ENCODE measurements at regions not wholly inside any gene's neighbourhood (a gene's known extent, or its start where the extent isn't known, plus 50 kb on each side); places are given as distances from the start of the nearest gene placed in this dataset.

- in situ Hi-C loops (cut with MboI; ENCODE audit: low pct_unique_long_range_greater_than_20kb in 2 of 9, low sequenced_read_pairs in 9 of 9, unreplicated experiment in 9 of 9) = no loop called here
Measured at GRCh38 chr3:102132370-102132769, 283.1 kb downstream of the NFKBIZ start.

DNA sequence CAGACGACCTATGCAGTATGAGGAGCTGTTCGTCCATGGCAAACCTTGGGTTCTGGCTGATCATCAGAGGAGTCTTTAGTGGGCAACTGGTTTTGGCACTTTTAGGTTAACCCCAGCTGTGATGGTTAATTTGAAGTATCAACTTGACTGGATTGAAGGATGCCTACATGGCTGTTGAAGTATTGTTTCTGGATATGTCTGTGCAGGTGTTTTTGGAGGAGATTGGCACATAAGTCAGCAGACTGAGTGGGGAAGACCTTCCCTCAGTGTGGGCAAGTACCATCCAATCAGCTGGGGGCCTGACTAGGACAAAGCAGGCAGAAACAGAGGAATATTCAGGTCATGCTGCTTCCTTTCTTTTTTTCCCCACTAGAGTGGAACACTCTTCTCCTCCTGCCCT lies 284.1 kb downstream of the NFKBIZ start:
- WGBS, 10 experiments = 67 to 100% (median 72%) methylated on average over 2 of the region's 2 CpGs; no CpG with 5 or more reads in 6 of the 10 experiments
- H3K27ac ChIP-seq = no peak overlapping the region
- H3K4me3 ChIP-seq = no peak overlapping the region
- in situ Hi-C loops (cut with MboI; ENCODE audit: low pct_unique_long_range_greater_than_20kb in 2 of 9, low sequenced_read_pairs in 9 of 9, unreplicated experiment in 9 of 9) = no loop called here
- no peaks in the 10 kb centered on the region for H3K4me1 ChIP-seq (replicated peaks in 1 of 2)
- no peak for ATAC-seq (replicated peaks in 6 of 8)

More at GRCh38 chr3:102132370-102132769, 283.1 kb downstream of the NFKBIZ start:
- no peak overlapping the region for H3K27ac ChIP-seq
- H3K4me3 ChIP-seq = no peak overlapping the region
- no peak for ATAC-seq (replicated peaks in 6 of 8)
- no peaks in the 10 kb centered on the region for H3K4me1 ChIP-seq (replicated peaks in 1 of 2)

DNA sequence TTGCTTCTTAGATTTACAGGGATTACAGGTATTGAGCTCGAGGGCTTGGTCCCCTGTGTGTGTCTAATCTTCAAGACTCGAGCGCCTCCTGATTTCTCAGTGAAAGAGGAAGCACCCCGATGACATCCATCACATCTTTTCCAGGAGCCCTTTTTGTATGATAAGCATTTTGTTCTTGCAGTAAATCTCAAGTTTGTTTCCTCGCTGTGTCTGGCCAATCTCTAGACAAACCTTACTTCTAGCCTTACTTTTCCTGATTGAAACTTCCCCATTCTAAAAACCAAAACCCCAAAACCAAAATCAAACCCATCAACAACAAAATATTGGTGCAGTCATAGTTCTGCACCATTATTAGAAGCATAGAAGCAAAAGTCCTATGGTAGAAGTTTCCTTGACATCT lies 286.0 kb downstream of the NFKBIZ start:
- H3K27ac ChIP-seq = no peak overlapping the region
- H3K4me3 ChIP-seq = no peak overlapping the region
- in situ Hi-C loops (cut with MboI; ENCODE audit: low pct_unique_long_range_greater_than_20kb in 2 of 9, low sequenced_read_pairs in 9 of 9, unreplicated experiment in 9 of 9) = no loop called here
- WGBS, 10 experiments = 38 to 88% (median 78%) methylated on average over 1 to 5 of the region's 5 CpGs
- no peaks in the 10 kb centered on the region for H3K4me1 ChIP-seq (replicated peaks in 1 of 2)
- ATAC-seq (replicated peaks in 6 of 8) = no peak

- 24 to 100% (median 87%) methylated on average over 1 to 2 of the region's 2 CpGs for WGBS, 10 experiments
- H3K27ac ChIP-seq = no peak overlapping the region
- in situ Hi-C loops (cut with MboI; ENCODE audit: low pct_unique_long_range_greater_than_20kb in 2 of 9, low sequenced_read_pairs in 9 of 9, unreplicated experiment in 9 of 9) = no loop called here
- no peak overlapping the region for H3K4me3 ChIP-seq
- ATAC-seq (replicated peaks in 6 of 8) = no peak
- H3K4me1 ChIP-seq (replicated peaks in 1 of 2) = no peaks in the 10 kb centered on the region
Measured at GRCh38 chr3:102136183-102136582, 286.9 kb downstream of the NFKBIZ start.

DNA sequence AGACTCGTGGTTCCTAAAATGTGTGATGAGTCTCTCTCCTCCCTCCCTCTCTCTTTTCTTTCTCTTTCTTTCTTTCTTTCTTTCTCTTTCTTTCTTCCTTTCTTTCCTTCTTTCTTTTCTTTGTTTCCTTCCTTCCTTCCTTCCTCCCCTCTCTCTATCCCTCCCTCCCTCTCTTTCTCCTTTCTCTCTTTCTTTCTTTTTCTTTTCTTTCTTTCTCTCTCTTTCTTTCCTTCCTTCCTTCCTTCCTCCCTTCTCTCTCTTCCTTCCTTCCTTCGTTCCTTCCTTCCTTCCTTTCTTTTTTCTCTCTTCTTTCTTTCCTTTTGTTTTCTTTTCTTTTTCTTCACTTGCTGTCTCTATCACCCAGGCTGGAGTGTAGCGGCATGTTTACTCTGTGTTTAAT lies 290.8 kb downstream of the NFKBIZ start:
- Histone ChIP-seq H3K4me1 (replicated peaks in 1 of 2) (no peaks in the 10 kb centered on the region), H3K4me3 (no peak overlapping the region), H3K27ac (no peak overlapping the region)
- no peak for ATAC-seq (replicated peaks in 6 of 8)
- 50 to 100% (median 80%) methylated on average over 2 to 3 of the region's 3 CpGs; no CpG with 5 or more reads in 1 of the 10 experiments for WGBS, 10 experiments
- in situ Hi-C loops (cut with MboI; ENCODE audit: low pct_unique_long_range_greater_than_20kb in 2 of 9, low sequenced_read_pairs in 9 of 9, unreplicated experiment in 9 of 9) = no loop called here

DNA sequence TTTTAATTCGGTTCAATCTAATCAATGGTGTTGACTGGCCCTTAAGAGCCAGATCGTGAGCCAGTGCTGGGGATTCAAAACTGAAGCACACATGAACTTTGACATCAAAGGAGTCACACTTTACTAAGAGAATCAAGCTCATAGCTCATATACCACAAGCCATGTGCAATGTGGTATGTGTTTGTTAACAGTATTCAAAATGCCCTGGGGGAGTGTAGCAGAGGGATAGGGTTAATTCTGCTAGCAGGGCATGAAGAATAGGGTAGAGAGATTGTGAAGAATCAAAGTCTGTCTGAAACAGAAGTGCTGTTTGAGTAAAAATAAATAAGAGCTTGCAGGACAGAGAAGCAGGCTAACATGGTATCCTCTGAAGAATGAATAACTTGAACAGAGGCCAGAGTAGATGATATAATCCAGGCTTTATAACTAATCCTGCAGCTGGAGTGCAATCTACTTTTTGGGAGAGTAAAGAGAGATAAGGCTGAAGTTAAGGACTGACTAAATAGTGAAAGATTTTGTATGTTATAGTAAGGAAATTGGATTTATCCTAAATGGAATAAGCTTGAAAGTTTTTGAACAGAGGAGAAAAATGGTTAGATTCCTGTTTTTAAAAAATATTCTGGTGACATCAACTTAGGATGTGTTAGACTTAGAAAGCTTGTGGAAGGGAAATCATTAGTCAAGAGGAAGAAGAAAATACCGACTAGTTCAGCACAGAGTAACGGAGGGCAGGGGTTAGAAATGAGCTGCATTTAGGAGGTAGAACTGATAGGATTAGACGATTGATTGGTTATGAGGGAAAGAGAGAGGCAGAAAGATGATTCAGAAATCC lies 292.0 kb downstream of the NFKBIZ start:
- Histone ChIP-seq H3K4me3 (no peak overlapping the region), H3K4me1 (replicated peaks in 1 of 2) (no peaks in the 10 kb centered on the region), H3K27ac (no peak overlapping the region)
- WGBS, 10 experiments = 40 to 86% (median 76%) methylated on average over 3 to 5 of the region's 5 CpGs
- ATAC-seq (replicated peaks in 6 of 8) = no peak
- in situ Hi-C loops (cut with MboI; ENCODE audit: low pct_unique_long_range_greater_than_20kb in 2 of 9, low sequenced_read_pairs in 9 of 9, unreplicated experiment in 9 of 9) = no loop called here

DNA sequence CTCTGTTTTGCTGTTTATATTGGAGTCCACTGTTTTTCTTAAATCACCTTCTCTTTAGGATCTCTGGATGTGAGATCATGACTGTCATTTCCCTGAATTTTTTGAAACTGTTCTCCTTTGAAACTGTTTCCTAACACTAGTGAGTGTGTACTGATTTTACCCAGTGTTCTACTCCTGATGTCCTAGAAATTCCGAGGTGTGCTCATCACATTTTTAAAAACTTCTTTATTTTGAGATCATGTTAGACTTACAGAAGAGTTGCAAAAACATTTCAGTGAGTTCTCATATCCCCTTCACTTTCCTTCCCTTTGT lies 292.6 kb downstream of the NFKBIZ start:
- in situ Hi-C loops (cut with MboI; ENCODE audit: low pct_unique_long_range_greater_than_20kb in 2 of 9, low sequenced_read_pairs in 9 of 9, unreplicated experiment in 9 of 9) = no loop called here
- WGBS, 10 experiments = 14 to 89% (median 71%) methylated on average over 1 of the region's 1 CpG; no CpG with 5 or more reads in 1 of the 10 experiments

DNA sequence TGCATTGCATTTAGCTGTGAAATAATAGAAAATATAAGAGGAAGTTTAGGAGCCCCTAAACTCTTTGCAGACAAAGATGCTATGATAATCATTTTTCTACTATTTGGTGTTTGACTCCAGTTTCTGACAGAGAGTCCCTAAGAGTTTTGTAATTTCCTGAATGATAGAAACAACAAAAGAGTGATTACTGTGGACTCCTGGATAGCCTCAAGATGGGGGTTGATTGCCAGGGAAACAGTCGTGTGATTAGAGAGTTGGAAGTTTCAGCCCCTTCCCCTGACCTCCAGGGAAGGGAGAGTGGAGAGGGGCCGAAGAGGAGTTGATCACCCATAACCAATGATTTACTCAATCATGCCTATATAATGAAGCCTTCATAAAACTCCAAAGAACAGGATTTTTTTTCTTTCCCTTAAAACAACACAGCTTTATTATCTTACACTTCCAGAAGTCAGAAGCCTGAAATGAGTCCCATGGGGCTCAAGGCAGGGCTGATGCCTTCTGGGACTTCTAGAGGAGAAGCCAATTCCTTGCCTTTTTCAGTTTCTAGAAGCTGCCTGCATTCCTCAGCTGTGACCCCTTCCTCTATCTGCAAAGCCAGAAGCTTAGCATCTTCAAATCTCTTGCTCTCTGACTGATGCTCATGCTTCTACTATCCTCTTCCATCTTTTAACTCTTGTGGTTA lies 292.3 kb upstream of the ZPLD1 start:
- H3K4me1 ChIP-seq (replicated peaks in 1 of 2) = no peaks in the 10 kb centered on the region
- H3K27ac ChIP-seq = no peak overlapping the region
- 20 to 83% (median 46%) methylated on average over 1 to 2 of the region's 2 CpGs; no CpG with 5 or more reads in 2 of the 10 experiments for WGBS, 10 experiments
- H3K4me3 ChIP-seq = no peak overlapping the region
- ATAC-seq (replicated peaks in 6 of 8) = no peak
- in situ Hi-C loops (cut with MboI; ENCODE audit: low pct_unique_long_range_greater_than_20kb in 2 of 9, low sequenced_read_pairs in 9 of 9, unreplicated experiment in 9 of 9) = no loop called here

More for the DNA sequence above, 292.6 kb downstream of the NFKBIZ start:
- H3K4me1 ChIP-seq (replicated peaks in 1 of 2) = no peaks in the 10 kb centered on the region
- H3K4me3 ChIP-seq = no peak overlapping the region
- ATAC-seq (replicated peaks in 6 of 8) = no peak
- H3K27ac ChIP-seq = no peak overlapping the region

DNA sequence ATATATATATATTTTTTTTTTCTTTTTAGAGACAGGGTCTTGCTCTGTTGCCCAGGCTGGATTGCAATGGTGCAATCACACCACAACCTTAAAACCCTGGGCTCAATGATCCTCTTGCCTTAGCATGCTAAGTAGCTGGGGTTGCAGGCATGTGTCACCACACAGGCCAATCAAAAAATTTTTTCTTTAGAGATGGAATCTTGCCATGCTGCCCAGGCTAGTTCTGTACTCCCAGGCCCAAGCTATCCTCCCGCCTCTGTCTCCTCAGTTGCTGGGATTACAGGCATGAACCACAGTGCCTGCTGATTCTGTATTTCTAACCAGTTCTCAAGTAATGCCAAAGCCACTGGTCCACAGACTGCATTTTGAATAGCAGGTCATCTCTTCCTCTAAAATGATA lies 291.3 kb upstream of the ZPLD1 start:
- ATAC-seq (replicated peaks in 6 of 8) = no peak
- 0 to 100% (median 100%) methylated on average over 1 of the region's 1 CpG; no CpG with 5 or more reads in 4 of the 10 experiments for WGBS, 10 experiments
- in situ Hi-C loops (cut with MboI; ENCODE audit: low pct_unique_long_range_greater_than_20kb in 2 of 9, low sequenced_read_pairs in 9 of 9, unreplicated experiment in 9 of 9) = no loop called here

GRCh38 chr3:102144063-102144462 lies 290.8 kb upstream of the ZPLD1 start:
- WGBS, 10 experiments = 40 to 93% (median 82%) methylated on average over 1 to 3 of the region's 3 CpGs; no CpG with 5 or more reads in 2 of the 10 experiments
- no peak for ATAC-seq (replicated peaks in 6 of 8)
- H3K27ac ChIP-seq = no peak overlapping the region

More for the DNA sequence above, 291.3 kb upstream of the ZPLD1 start:
- Histone ChIP-seq H3K4me1 (replicated peaks in 1 of 2) (no peaks in the 10 kb centered on the region), H3K4me3 (no peak overlapping the region), H3K27ac (no peak overlapping the region)

DNA sequence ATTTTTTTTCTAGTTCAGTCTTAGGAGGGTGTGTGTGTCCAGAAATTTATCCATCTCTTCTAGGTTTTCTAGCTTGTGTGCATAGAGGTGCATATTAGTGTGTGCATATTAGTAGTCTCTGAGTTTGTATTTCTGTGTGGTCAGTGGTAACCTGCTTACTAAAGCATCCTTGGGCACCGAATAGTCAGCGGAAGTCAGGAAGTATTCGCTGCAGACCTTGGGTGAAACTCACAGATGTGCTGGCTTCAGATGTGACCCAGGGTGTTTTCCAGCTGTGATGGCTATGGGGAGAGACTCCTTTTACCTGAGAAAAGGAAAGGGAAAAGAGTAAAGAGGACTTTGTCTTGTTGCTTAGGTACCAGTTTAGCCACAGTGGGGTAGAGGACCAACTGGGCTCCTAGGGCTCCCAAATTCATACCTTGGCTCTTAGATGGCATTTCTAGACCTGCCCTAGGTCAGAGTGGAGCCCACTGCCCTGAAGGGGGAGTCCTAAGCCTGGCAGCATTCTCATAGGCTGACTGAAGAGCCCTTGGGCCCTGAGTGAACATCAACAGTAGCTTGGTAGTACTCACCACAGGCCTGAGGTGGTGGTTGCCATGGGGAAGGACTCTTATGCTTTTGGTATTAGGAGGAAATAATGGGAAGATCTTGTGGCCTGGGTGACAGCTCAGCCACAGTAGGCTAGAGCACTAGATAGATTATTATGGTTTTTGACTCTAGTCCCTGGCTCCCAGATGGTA lies 286.0 kb upstream of the ZPLD1 start:
- WGBS, 10 experiments = 80 to 100% (median 100%) methylated on average over 1 to 3 of the region's 3 CpGs; no CpG with 5 or more reads in 6 of the 10 experiments
- Histone ChIP-seq H3K27ac (no peak overlapping the region), H3K4me3 (no peak overlapping the region), H3K4me1 (replicated peaks in 1 of 2) (no peaks in the 10 kb centered on the region)
- no peak for ATAC-seq (replicated peaks in 6 of 8)
- in situ Hi-C loops (cut with MboI; ENCODE audit: low pct_unique_long_range_greater_than_20kb in 2 of 9, low sequenced_read_pairs in 9 of 9, unreplicated experiment in 9 of 9) = no loop called here

More at GRCh38 chr3:102144063-102144462, 290.8 kb upstream of the ZPLD1 start:
- in situ Hi-C loops (cut with MboI; ENCODE audit: low pct_unique_long_range_greater_than_20kb in 2 of 9, low sequenced_read_pairs in 9 of 9, unreplicated experiment in 9 of 9) = no loop called here
- H3K4me1 ChIP-seq (replicated peaks in 1 of 2) = no peaks in the 10 kb centered on the region
- H3K4me3 ChIP-seq = no peak overlapping the region

DNA sequence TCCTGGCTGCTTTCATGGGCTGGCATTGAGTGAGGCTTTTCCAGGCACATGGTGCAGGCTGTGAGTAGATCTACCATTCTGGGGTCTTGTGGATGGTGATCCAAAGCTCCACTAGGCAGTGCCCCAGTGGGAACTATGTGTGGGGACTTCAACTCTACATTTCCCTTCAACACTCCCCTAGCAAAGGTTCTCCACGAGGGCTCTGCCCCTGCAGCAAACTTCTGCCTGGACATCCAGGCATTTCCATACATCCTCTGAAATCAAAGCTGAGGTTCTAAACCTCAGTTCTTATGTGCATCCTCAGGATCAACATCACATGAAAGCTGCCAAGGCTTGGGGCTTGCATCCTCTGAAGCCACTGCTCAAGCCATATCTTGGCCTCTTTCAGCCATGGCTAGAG lies 282.9 kb upstream of the ZPLD1 start:
- H3K4me3 ChIP-seq = no peak overlapping the region
- H3K27ac ChIP-seq = no peak overlapping the region
- no peak for ATAC-seq (replicated peaks in 6 of 8)
- in situ Hi-C loops (cut with MboI; ENCODE audit: low pct_unique_long_range_greater_than_20kb in 2 of 9, low sequenced_read_pairs in 9 of 9, unreplicated experiment in 9 of 9) = no loop called here
- no peaks in the 10 kb centered on the region for H3K4me1 ChIP-seq (replicated peaks in 1 of 2)
- WGBS, 10 experiments = 0% methylated on average over 1 of the region's 1 CpG; no CpG with 5 or more reads in 7 of the 10 experiments

DNA sequence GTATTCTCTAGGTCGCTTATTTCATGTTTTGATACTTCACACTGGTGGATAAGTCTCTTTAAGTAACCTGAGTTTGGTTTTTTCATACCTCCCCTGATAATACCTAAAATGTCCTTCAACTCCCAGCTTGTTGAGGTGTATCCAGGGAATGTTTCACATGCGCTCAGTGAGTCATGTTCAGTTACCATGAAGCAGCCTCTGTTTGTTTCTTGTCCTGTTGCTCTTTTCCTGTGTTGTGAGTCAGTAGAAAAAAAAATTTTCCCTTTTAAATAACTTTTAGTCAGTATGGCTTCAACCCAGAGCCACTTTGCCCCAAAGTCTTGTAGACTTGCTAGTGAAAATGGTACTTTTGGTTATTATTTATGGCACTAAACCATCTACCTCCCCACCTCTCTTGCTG lies 278.4 kb upstream of the ZPLD1 start:
- no peak overlapping the region for H3K27ac ChIP-seq
- in situ Hi-C loops (cut with MboI; ENCODE audit: low pct_unique_long_range_greater_than_20kb in 2 of 9, low sequenced_read_pairs in 9 of 9, unreplicated experiment in 9 of 9) = no loop called here
- H3K4me3 ChIP-seq = no peak overlapping the region
- peak in 2 of 8 experiments; percentile 62 to 87 for ATAC-seq (replicated peaks in 6 of 8)
- 0 to 100% (median 90%) methylated on average over 1 to 2 of the region's 2 CpGs; no CpG with 5 or more reads in 2 of the 10 experiments for WGBS, 10 experiments
- no peaks in the 10 kb centered on the region for H3K4me1 ChIP-seq (replicated peaks in 1 of 2)

Measured in motor neuron (in vitro differentiated cells).